ENCODE measurements at regions not wholly inside any gene's neighbourhood (a gene's known extent, or its start where the extent isn't known, plus 50 kb on each side); places are given as distances from the start of the nearest gene placed in this dataset.
"Not testable (repeated sequence)": the region's sequence is repeated elsewhere in the genome, so short reads cannot be mapped to it uniquely, and the experiment has no call there.

GRCh38 chr2:43071599-43072550 lies 154.5 kb downstream of the ZFP36L2 start:
- peak; percentile 49 to 50 for DNase-seq (ENCODE audit: low read depth in 2 of 2)

GRCh38 chr2:43070676-43071502 lies 155.5 kb downstream of the ZFP36L2 start:
- DNase-seq (ENCODE audit: low read depth in 2 of 2), result no peak

GRCh38 chr2:43070030-43070429 lies 156.4 kb downstream of the ZFP36L2 start:
- no peak for DNase-seq (ENCODE audit: low read depth in 2 of 2)

GRCh38 chr2:43068631-43069517 lies 157.5 kb downstream of the ZFP36L2 start:
- DNase-seq (ENCODE audit: low read depth in 2 of 2), result no peak

- DNase-seq (ENCODE audit: low read depth in 2 of 2), result no peak
Measured at GRCh38 chr2:43068041-43068533, 158.3 kb downstream of the ZFP36L2 start.

- no peak for DNase-seq (ENCODE audit: low read depth in 2 of 2)
Measured at GRCh38 chr2:43067254-43068040, 159.0 kb downstream of the ZFP36L2 start.

GRCh38 chr2:43066541-43067253 lies 159.7 kb downstream of the ZFP36L2 start:
- not testable (repeated sequence) for DNase-seq (ENCODE audit: low read depth in 2 of 2)

- no peak for DNase-seq (ENCODE audit: low read depth in 2 of 2)
Measured at GRCh38 chr2:43065871-43066270, 160.5 kb downstream of the ZFP36L2 start.

GRCh38 chr2:43065036-43065435 lies 161.4 kb downstream of the ZFP36L2 start:
- no peak for DNase-seq (ENCODE audit: low read depth in 2 of 2)

GRCh38 chr2:43063096-43063495 lies 163.3 kb downstream of the ZFP36L2 start:
- not testable (repeated sequence) for DNase-seq (ENCODE audit: low read depth in 2 of 2)

- no peak for DNase-seq (ENCODE audit: low read depth in 2 of 2)
Measured at GRCh38 chr2:43062058-43062457, 164.3 kb downstream of the ZFP36L2 start.

- no peak for DNase-seq (ENCODE audit: low read depth in 2 of 2)
Measured at GRCh38 chr2:43060390-43061016, 165.9 kb downstream of the ZFP36L2 start.

GRCh38 chr2:43059183-43059897 lies 167.1 kb downstream of the ZFP36L2 start:
- DNase-seq (ENCODE audit: low read depth in 2 of 2), result peak; percentile 91 to 93

GRCh38 chr2:43058726-43059110 lies 167.7 kb downstream of the ZFP36L2 start:
- DNase-seq (ENCODE audit: low read depth in 2 of 2), result no peak

GRCh38 chr2:43057742-43058725 lies 168.4 kb downstream of the ZFP36L2 start:
- DNase-seq (ENCODE audit: low read depth in 2 of 2), result no peak

- no peak for DNase-seq (ENCODE audit: low read depth in 2 of 2)
Measured at GRCh38 chr2:43057026-43057741, 169.2 kb downstream of the ZFP36L2 start.

GRCh38 chr2:43055985-43056384 lies 170.4 kb downstream of the ZFP36L2 start:
- DNase-seq (ENCODE audit: low read depth in 2 of 2), result no peak

All from fibroblast of skin of left biceps (primary cell).